ACHN (cell line): ENCODE measurements at regions not wholly inside any gene's neighbourhood (a gene's known extent, or its start where the extent isn't known, plus 50 kb on each side); places are given as distances from the start of the nearest gene placed in this dataset.

Experiments
- DNase-seq: peaks from one replicate; pipeline ENCODE4 v3.0.0-alpha.2; 2015
- in situ Hi-C: cut with HindIII; loops from 2 replicates; pipeline ENCODE4 v1.10.0; 2017; ENCODE audit warnings: low sequenced_read_pairs, low pct_ligation_motif_present, low pct_unique_long_range_greater_than_20kb

DNA sequence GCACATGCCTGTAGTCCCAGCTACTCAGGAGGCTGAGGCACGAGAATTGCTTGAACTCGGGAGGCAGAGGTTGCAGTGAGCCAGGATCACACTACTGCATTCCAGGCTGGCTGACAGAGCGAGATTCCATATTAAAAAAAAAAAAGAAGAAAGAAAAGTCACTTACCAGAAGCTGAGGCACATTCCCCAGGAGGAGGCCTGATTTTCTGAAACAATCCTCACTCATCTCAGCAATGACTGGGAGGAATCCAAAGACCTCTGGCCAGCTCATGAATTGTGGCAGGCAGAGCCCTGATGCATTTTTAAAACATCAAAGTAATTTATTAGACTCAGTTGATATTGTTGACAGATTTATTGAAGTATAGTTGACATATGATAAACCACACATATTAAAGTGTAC, 206.3 kb downstream of the FOXO1 start:
- DNase-seq, result no peak
- in situ Hi-C loops, result no loop called here

DNA sequence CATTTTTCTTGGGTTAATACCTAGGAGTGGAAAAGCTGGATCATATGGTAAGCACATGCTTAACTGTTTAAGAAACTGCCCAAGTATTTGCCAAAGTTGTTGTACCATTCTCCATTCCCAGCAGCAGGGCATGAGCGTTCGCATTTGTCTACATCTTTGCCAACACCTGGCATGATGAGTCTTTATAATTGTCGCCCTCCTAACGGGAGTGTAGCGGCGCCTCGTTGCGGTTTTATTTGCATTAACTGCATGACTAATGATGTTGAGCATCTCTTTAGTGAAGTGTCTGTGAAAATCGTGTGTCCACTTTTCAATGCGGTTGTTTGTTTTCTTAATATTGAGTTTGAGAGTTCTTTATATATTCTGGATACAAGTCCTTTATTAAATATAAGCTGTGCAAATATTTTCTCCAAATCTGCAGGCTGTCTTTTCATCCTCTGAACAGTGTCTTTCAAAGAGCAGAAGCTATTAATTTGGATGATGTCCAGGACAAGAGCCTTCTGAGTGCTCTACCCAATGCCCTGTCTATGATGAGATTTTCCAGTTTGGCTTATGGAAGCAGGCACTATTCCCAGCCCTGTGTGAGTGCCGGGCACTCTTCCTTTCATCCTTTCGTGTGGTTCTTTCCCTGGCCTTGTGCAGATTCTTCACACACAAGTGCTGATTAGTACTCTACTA, 202.0 kb downstream of the FOXO1 start:
- no peak for DNase-seq
- in situ Hi-C loops, result no loop called here

DNA sequence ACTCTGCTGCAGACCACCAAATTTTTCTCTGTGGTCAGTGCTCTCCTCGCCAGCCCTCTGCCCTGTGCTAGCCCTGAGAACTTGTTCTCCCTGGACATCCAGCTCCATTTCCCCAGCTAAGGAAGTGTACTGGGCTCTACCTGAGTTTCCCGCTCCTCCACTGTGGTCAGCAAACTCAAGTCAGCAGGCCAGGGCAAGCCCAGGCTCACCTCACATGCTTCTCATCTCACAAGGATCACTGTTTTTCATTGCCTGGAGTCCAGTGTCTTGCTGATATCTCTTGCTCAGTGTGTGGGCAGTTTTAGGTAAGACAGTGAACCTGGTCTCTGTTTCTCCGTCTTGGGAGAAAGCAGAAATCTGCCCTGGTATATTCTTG, 201.4 kb downstream of the FOXO1 start:
- in situ Hi-C loops, result no loop called here
- DNase-seq, result no peak

DNA sequence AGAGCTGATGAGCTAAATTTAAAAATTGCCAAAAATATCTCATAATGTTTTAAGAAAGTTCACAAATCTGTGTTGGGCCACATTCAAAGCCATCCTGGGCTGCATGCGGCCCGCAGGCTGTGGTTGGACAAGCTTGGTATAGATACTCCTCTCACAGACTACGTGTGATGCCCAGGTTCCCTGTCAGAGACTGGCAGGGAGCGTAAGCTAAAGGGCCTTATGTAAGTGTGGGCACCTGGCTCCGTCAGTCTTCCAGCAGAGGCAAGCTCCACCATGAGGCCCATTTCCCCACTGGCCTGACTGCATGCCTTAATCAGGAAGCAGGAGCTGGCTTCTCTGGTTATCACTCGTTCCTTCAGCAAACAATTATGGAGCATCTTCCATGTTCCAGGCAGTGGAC, 200.2 kb downstream of the FOXO1 start:
- DNase-seq, result no peak
- in situ Hi-C loops, result no loop called here

DNA sequence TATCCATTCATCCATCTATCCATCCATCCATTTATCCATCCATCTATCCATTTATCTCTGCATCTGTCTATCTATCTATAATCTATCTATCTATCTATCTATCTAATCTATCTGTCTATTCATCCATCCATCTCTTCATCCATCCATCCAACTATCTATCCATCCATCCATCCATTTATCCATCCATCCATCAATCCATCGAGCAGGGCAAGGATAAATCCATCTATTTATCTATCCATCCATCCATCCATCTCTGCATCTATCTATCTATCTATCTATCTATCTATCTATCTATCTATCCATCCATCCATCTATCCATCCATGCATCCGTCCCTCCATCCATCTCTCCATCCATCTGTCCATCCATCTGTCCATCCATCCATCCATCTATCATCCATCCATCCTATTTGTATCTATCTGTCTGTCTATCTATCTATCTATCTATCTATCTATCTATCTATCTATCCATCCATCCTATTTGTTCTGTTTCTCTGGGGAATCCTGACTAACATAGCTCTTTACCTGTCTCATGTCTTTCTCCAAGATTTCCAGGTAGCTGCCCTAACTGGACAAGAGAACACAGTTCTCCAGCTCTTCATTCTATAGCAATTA, 198.1 kb downstream of the FOXO1 start:
- in situ Hi-C loops, result no loop called here

DNA sequence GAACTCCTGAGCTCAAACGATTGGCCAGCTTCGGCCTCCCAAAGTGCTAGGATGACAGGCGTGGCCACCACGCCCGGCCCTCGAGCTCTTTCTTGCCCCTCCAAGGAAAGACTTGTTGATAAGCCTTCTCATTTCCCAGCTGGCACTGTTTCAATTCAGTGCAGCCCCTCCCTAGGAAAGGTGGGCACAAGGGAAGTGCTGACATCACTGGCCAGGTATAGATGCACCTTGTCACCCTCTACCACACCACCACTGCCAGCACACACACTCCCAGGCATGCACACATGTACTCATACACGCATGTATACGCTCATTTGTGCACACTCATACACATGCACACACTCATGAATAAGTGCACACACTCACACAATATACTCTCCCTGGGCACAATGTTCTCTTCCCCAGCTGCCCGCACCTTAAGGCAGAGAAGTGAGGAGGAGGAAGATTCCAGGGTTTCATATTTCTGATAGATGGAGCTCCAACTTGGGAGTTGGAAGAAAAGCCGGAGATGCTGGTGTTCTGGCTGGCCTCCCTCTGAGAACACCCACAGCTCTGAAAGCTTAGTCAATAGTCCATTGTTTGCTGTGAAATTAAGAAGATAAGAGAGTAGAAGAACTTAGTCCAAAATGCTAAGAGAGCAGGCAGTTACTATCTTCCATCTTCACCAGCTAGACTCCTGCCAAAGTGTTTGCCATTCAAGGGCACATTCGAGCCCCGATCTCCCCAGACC, 196.7 kb downstream of the FOXO1 start:
- in situ Hi-C loops, result no loop called here
- no peak for DNase-seq

More for the DNA sequence above, 198.1 kb downstream of the FOXO1 start:
- DNase-seq, result no peak

DNA sequence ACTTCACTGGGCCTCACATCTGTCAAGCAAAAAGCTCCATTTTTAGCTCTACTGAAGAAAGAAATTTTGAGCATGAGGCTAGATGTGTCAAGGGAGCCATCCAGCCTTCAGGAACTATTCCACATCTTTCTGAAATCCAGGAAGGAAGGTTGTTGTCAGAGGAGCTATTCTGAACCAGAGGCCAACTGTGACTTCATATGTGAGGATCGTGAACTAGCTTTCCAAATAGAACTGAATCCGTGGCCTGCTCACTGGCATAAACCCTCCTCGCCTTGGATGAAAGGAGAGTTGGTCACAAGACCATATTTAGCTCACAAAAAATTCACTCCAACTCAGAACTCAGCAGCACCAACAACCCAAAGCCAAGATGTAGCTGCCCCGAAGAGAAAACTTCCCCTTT, 195.8 kb downstream of the FOXO1 start:
- no peak for DNase-seq
- in situ Hi-C loops, result no loop called here

DNA sequence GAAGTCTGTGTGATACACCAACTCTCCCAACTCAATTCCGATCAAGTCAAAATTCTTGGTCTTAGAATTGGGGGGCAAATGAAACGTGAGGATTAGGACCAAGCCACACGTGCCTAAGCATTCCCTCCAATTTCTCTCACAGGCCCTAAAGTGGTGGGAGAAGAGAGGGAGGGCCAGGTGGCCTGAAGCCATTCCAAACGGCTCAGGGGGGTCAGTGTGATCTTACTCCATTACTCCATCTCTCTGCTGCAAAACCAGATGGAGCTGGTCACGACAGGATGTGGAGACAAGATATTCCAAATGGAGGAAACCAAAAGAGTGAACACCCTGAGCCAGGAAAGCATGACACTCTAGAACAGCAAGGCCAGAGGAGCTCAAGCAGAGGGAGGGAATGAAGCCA, 195.4 kb downstream of the FOXO1 start:
- in situ Hi-C loops, result no loop called here
- DNase-seq, result no peak

DNA sequence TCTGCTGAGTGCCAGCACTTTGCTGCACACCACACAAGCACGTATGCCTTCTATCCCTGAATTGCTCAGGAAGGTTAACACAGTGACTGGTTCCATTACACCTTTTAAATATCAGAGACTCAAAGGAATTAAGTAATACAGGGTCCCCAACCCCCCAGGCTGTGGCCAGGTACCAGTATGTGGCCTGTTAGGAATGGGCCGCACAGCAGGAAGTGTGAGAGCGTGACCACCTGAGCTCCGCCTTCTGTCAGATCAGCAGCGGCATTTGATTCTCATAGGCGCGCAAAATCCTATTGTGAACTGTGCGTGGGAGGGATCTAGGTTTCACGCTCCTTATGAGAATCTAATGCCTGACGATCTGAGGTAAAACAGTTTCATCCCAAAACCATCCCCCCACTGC, 194.5 kb downstream of the FOXO1 start:
- no peak for DNase-seq
- in situ Hi-C loops, result no loop called here

DNA sequence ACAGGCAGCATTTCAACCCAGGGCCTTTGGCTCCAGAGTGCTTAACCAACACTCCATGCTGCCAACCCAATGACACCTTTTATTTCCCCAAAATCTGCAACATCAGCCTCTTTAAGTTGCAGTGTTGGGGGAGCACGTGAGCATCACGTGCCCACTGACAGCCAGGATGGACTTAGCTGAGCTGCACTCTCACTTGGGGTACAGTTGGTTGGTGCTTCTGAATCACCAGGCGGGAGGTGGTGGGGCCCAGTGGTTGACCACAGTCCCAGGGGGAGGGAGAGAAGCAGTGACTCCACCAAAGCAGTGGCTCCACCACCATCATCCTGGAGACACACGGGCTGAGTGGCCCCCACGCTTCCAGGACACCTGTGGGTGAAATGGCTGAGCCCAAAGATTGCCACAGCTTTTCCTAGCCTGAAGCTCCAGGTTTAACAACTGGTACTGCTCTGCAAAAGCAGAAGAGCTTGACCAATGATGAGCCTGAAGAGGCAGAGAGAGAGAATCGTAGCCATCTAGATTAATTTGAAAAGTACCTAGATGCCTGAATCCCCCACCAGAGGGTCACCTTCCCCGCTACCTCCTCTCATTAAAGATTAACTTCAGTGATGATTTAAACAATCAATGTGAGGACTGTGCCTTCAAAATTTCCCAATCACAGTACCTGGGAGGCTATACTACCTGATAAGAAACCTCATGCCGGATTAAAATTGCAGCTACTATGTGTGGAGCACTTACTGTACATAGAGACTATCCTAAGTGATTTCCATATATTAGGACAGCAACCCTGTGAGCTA, 193.8 kb downstream of the FOXO1 start:
- no peak for DNase-seq
- in situ Hi-C loops, result no loop called here

DNA sequence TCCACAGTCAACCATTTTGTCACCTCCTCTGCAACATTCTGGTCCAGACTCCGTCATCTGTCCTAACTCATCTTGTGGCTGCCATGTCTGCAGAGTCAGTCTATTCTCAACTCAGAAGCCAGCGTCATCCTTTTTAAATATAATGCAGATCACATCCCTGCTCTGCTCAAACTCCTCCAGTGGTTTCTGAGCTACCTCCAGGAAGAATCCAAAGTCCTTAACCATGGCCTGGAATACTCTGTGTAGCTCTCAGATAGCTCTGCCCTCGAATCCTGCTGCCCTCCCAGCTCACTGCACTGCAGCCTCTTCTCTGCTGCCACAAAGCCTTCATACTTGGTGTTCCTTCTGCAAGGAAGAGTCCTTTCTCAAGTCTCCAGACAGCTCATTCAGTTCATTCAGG, 190.8 kb downstream of the FOXO1 start:
- in situ Hi-C loops, result no loop called here
- DNase-seq, result no peak

DNA sequence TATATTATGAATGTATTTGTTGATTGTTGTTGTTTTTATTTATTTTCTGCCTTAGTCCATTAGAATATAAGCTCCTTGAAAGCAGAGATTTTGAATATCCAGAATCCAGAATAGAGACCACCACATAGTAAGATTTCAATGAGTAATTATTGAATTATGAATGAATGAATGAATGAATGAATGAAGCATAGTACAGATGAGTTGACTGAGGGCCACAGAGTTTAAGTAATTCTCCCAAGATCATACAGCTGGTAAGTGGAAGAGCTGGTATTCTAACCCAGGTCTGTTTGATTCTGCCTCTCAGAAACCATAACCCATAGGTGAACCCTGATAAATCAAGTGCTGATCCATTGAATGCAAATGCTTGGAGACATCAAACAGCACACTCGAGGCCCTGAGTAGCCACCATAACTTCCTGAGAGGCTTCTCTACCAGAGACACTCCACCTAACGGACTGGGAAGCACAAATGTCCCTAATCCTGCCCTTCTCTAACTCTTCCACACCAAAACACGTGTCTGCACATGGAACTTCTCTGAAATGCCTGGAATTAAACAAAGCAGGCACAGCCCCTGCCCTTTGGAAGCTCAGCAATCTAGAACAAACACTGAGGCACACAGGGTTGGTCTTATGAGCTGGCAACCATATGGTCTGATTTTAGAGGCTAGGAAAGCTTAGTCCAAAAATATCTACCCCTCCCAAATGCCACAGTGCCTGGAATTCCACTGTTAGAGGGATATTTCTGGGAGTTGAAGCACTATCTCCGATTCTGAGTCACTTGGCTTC, 190.1 kb downstream of the FOXO1 start:
- DNase-seq, result no peak
- in situ Hi-C loops, result no loop called here

DNA sequence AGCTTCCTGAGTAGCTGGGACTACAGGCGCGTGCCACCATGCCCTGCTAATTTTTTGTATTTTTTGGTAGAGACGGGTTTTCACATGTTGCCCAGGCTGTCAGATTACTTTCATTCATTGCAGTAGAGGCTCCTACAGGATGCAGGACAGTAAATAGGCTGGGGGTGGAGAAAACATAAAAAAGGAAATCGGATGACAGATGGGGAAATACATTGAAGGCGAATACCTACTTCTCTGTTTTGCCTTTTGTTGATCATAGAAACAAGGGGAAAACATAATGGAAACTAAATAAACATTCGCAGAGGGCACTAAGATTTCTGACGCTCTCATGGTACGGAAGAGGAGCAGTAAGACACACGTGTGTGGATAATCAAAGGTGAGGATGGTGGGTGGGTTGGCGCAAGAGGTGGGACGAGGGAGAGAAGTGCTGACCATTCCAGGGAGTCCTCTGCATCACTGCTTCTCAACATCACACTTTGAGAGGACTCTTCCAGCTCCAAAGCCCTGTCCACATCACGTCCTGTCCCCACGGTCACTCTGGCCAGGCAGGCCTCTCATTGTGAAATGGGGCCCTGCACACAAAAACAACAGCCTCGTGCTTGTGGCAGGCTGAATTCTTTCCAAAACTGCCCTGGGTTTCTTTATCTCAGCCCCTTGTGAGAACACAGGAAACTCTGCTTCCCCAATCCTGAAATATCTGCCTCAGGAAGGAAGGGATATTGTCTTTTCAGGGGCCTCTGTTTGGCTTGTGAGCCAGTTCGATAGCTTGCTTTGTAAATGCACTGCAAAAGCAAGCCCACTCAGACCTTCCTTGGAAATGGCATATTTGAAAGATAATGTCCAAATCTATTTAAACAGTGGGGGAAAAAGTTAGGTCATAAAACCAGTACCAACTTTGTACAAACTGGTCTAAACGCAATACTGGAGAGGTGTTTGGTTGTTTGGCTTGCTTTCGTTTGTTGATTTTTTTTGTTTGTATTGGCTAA, 188.5 kb downstream of the FOXO1 start:
- in situ Hi-C loops, result no loop called here

DNA sequence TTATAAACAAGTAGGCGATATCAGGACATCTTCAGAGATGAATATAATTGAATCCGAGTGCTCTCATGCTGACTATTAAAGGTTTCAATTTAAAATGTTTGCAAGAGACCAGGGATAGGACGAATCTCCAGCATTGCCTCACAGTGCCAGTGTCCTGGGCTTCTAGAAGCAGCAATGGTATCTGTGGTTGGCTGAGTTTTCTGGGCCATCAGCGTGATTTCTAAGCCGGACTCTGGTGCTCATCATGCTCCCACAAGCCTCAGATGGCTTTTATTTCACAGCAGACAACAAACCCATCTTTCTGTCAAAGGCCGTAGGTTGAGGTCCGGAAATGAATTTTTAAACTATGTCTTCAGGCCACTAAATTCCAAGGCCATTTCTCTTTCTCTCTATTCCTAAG, 187.7 kb downstream of the FOXO1 start:
- in situ Hi-C loops, result no loop called here
- no peak for DNase-seq

More for the DNA sequence above, 188.5 kb downstream of the FOXO1 start:
- no peak for DNase-seq

DNA sequence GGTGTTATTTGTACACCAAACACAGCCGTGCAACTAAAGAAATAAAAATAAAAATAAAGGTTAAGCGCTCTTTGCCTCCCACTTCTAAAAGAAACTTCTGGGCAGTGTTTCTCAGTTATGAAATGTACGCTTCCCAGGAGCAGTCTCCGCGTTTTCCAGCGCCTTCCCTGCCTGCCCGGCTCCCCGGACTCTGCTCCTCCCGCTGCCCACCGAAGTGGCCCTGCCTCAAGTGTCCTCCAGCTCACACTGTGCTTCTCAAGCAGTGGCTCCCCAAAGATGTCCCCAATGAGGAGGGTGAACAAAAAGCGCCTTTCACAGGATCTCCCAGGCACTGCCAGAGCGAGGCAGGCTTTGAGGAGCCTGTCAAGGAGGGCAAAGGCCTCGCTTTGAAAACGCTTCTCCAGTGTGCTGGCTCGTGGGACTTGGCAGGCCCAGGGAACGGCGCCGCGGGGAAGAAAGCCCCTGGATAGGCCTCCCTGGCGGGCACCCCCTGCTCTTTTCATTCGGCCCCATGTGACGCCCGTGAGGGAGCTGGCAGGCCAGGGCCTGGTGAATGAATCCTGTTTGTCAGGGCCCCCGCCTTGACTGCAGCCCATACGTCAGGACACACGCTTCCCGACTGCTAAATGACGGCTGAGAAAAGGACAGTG, 187.1 kb downstream of the FOXO1 start:
- in situ Hi-C loops, result no loop called here
- no peak for DNase-seq

DNA sequence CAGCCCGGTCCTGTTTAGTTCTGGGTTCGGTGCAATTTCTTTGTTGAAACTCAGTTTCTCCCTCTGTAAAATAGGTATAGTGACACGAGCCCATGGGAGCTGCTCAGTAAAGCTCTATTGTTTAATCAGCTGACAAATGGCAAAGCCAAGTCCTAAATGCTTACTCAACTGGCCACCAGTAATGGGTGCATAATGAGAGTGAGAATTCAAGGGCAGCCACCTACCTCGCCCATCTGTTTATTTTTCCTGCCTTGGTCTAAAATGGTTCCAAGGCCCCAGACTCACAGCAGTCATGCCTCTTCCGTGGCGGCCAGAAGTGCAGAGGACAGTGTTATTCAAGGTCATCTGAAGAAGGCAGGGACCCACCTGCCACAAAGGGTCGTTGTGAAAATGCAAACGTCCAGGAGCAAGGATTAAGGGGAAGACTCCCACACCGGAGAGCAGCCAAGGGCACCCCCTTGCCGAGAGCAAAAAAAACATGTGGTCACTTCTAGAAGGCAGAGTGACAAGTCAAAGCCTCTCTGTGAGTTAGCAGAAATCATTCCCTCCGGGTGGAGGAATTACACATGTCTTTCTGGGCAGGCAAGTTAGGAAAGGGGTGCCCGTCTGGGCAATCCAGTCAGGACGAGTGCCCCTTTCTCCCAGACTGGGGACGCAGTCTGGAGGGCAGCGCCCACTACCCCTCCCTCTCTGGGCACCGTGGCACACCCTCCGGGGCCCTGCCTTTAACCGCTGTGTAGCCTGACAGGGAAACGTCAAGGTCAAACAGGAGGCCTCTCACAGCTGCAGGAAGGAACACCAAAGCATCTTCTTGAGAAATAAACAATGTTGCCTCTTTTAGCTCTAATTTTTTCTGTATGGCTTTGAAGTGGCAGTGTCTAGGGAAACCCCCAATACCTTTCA, 186.2 kb downstream of the FOXO1 start:
- in situ Hi-C loops, result no loop called here
- no peak for DNase-seq
